ENCODE measurements at regions not wholly inside any gene's neighbourhood (a gene's known extent, or its start where the extent isn't known, plus 50 kb on each side); places are given as distances from the start of the nearest gene placed in this dataset.

DNA sequence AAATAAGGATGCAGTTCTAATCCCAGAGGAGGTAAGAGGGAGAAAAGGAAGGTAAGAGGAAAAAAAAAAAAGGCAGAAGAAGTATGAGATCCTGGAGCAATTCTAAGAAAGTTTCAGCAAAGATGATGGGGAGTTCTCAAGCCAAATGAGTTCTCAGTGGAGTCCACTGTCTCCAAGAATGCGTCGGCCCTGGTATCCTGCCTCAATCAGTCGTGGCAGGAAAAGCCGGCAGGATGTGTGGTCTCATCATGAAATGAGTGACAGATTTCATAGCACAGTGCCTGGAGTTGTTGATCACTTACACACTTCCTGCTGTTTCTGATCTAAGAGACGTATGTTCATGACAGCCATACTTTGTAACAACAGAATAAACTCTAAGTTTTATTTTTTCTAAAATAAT, 554.9 kb downstream of the NXPH1 start:
- TF ChIP-seq, protein P1, sequence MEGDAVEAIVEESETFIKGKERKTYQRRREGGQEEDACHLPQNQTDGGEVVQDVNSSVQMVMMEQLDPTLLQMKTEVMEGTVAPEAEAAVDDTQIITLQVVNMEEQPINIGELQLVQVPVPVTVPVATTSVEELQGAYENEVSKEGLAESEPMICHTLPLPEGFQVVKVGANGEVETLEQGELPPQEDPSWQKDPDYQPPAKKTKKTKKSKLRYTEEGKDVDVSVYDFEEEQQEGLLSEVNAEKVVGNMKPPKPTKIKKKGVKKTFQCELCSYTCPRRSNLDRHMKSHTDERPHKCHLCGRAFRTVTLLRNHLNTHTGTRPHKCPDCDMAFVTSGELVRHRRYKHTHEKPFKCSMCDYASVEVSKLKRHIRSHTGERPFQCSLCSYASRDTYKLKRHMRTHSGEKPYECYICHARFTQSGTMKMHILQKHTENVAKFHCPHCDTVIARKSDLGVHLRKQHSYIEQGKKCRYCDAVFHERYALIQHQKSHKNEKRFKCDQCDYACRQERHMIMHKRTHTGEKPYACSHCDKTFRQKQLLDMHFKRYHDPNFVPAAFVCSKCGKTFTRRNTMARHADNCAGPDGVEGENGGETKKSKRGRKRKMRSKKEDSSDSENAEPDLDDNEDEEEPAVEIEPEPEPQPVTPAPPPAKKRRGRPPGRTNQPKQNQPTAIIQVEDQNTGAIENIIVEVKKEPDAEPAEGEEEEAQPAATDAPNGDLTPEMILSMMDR (IDR thresholded peaks at IDR 0.05; ENCODE audit: low read depth, low read length): no peak
- no peak for TF ChIP-seq EZH2phosphoT487 (IDR thresholded peaks at IDR 0.05; ENCODE audit: low read depth)

All from OCI-LY3 (cell line).